ENCODE measurements at regions not wholly inside any gene's neighbourhood (a gene's known extent, or its start where the extent isn't known, plus 50 kb on each side); places are given as distances from the start of the nearest gene placed in this dataset.

DNA sequence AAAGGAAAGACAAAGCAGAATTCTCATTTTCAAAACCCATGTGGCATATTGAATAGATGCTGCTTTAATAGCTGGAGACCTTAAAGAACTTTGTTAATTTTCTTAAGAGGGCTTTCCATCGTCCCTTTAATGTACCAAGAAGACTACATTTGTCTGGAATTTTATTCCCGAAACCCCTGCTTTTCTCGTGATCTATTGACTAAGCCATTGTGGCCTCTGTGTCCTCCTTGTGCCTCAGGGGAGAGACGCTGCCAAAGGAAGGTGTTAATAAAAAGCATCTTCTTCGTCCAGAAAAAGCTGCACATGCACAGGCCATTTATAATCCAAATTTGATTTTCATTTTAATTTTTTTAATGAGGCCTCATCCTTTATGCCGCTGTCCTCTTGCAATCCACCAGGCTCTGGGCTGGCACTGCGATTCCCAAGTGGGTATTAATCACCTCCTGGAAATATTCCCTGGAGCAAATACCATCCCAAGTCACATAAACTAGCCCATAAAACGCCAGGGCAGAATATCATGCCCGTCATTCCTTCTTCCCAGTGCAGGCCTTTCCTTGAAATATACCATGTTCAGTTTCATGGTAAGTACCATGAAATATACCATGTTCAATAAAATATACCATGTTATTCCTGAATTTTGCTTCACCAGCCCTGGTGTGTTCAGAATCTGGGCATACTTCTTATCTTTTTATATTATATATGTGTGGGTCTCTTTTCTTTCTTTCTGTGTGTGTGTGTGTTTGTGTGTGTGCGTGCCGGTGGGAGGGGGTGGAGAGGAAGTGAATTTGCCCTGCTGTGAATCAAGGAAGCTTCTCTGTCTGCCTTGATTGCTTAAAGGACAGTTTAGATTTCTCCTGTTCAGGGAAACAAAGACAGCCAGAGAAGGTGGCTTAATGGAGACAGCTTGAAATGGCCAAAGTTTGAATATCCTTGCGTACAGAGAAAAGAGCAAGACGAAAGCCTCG lies 147.6 kb downstream of the PHETA1 start:
- TF ChIP-seq, protein P1, sequence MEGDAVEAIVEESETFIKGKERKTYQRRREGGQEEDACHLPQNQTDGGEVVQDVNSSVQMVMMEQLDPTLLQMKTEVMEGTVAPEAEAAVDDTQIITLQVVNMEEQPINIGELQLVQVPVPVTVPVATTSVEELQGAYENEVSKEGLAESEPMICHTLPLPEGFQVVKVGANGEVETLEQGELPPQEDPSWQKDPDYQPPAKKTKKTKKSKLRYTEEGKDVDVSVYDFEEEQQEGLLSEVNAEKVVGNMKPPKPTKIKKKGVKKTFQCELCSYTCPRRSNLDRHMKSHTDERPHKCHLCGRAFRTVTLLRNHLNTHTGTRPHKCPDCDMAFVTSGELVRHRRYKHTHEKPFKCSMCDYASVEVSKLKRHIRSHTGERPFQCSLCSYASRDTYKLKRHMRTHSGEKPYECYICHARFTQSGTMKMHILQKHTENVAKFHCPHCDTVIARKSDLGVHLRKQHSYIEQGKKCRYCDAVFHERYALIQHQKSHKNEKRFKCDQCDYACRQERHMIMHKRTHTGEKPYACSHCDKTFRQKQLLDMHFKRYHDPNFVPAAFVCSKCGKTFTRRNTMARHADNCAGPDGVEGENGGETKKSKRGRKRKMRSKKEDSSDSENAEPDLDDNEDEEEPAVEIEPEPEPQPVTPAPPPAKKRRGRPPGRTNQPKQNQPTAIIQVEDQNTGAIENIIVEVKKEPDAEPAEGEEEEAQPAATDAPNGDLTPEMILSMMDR (IDR thresholded peaks at IDR 0.05; ENCODE audit: poor library complexity) = no peak
- TF ChIP-seq EZH2phosphoT487 (IDR thresholded peaks at IDR 0.05; ENCODE audit: low read depth, severe bottlenecking, unreplicated experiment) (no peak), EZH2 (IDR thresholded peaks at IDR 0.05; ENCODE audit: borderline replicate concordance) (no peak)

Measured in hepatocyte (in vitro differentiated cells).